H1 (cell line): ENCODE measurements at regions not wholly inside any gene's neighbourhood (a gene's known extent, or its start where the extent isn't known, plus 50 kb on each side); places are given as distances from the start of the nearest gene placed in this dataset.

ENCODE experiments used
- CTCF ChIA-PET: fragments of 300-600 bp; sonication (Branson Sonifier 250); formaldehyde crosslinking; loops from one replicate; lab custom pipeline; 2021; ENCODE audit not compliant: partially characterized antibody; lab: Charles Lee
- POLR2A ChIA-PET: fragments of 300-600 bp; sonication (Branson Sonifier 250); formaldehyde crosslinking; loops from one replicate; lab custom pipeline; 2021; ENCODE audit warnings: inconsistent platforms; ENCODE audit not compliant: partially characterized antibody; lab: Charles Lee
- DNase-seq, 2 experiments: peaks; one replicate each; pipeline versions ENCODE4 v3.0.0 to v3.0.0-alpha.2; 2010 to 2022; ENCODE audit warnings: low spot score in 2 of 2, low read depth in 1 of 2, mixed read lengths in 1 of 2
- FAIRE-seq: peaks from 2 replicates; lab custom pipeline; 2011; peaks lifted over from hg19 to GRCh38; lab: Jason Lieb, UNC
- H2AFZ ChIP-seq: 2 replicates; pipeline ENCODE4 v1.8.1; 2012; ENCODE audit warnings: low read length, inconsistent platforms
- H2AK5ac ChIP-seq: 2 replicates; pipeline ENCODE4 v1.6.1; 2013; ENCODE audit warnings: low read depth, low read length
- H2BK120ac ChIP-seq: replicated peaks from 2 replicates; pipeline ENCODE3; 2013; ENCODE audit warnings: low read depth, low read length, inconsistent platforms
- H2BK12ac ChIP-seq: 2 replicates; pipeline ENCODE4 v1.6.1; 2013; ENCODE audit warnings: low read depth, low read length
- H2BK15ac ChIP-seq: 2 replicates; pipeline ENCODE4 v1.6.1; 2013; ENCODE audit warnings: low read length
- H2BK20ac ChIP-seq: 2 replicates; pipeline ENCODE4 v1.6.1; 2013; ENCODE audit warnings: low read length
- H2BK5ac ChIP-seq: 2 replicates; pipeline ENCODE4 v1.6.1; 2013; ENCODE audit warnings: low read depth, low read length
- H3K14ac ChIP-seq: 2 replicates; pipeline ENCODE4 v1.6.1; 2013; ENCODE audit warnings: inconsistent platforms; ENCODE audit not compliant: insufficient read length
- H3K18ac ChIP-seq: 2 replicates; pipeline ENCODE4 v1.6.1; 2013; ENCODE audit warnings: low read length; ENCODE audit errors: extremely low read depth
- H3K23ac ChIP-seq: 2 replicates; pipeline ENCODE4 v1.6.1; 2013; ENCODE audit warnings: inconsistent platforms; ENCODE audit not compliant: insufficient read length
- H3K23me2 ChIP-seq: 2 replicates; pipeline ENCODE4 v1.6.1; 2013; ENCODE audit warnings: low read depth, low read length
- H3K27ac ChIP-seq: 2 replicates; pipeline ENCODE4 v1.6.1; 2011; ENCODE audit warnings: low read depth, low read length, inconsistent platforms
- H3K27me3 ChIP-seq, 4 experiments: replicated peaks in 1 of 4; 1 replicate in 1 of 4; 2 replicates in 3 of 4; pipeline versions ENCODE4 v1.6.1 to v1.8.1; 2011 to 2013; ENCODE audit warnings: low read length in 3 of 4, mild to moderate bottlenecking in 3 of 4, inconsistent platforms in 2 of 4, mixed read lengths in 2 of 4, moderate library complexity in 1 of 4; ENCODE audit not compliant: control insufficient read depth in 3 of 4, insufficient read depth in 3 of 4; ENCODE audit errors: extremely low read depth in 1 of 4
- H3K36me3 ChIP-seq, 4 experiments: 2 replicates each; pipeline versions ENCODE4 v1.6.1 to v1.8.1; 2011 to 2013; ENCODE audit warnings: mild to moderate bottlenecking in 4 of 4, low read length in 3 of 4, moderate library complexity in 2 of 4, control low read depth in 1 of 4, inconsistent platforms in 1 of 4; ENCODE audit not compliant: insufficient read depth in 4 of 4, control insufficient read depth in 2 of 4
- H3K4ac ChIP-seq: replicated peaks from 2 replicates; pipeline ENCODE3; 2013; ENCODE audit warnings: low read length, low read depth, mixed read lengths, inconsistent platforms; ENCODE audit not compliant: insufficient read length
- H3K4me1 ChIP-seq, 4 experiments: replicated peaks in 1 of 4; 1 replicate in 1 of 4; 2 replicates in 3 of 4; pipeline versions ENCODE4 v1.6.1 to v1.8.1; 2011 to 2013; ENCODE audit warnings: low read length in 3 of 4, inconsistent platforms in 2 of 4, mixed read lengths in 1 of 4; ENCODE audit not compliant: insufficient read depth in 4 of 4, control insufficient read depth in 3 of 4
- H3K4me2 ChIP-seq, 2 experiments: 2 replicates each; pipeline versions ENCODE4 v1.6.1 to v1.8.1; 2011 to 2013; ENCODE audit warnings: low read depth in 2 of 2, low read length in 2 of 2, control low read depth in 1 of 2, inconsistent platforms in 1 of 2, mild to moderate bottlenecking in 1 of 2; ENCODE audit not compliant: insufficient read depth in 1 of 2
- H3K4me3 ChIP-seq, 4 experiments: fragments of 200-600, 300-600 bp in 1 of 4; sonication (generic), shearing (Covaris generic), sonication (Bioruptor Twin) in 1 of 4; 2 replicates each; pipeline versions ENCODE4 v1.5.1 to v1.8.1; 2011 to 2016; ENCODE audit warnings: low read length in 4 of 4, low read depth in 3 of 4, control low read depth in 2 of 4, inconsistent platforms in 2 of 4, mild to moderate bottlenecking in 2 of 4, mixed read lengths in 1 of 4, moderate library complexity in 1 of 4; ENCODE audit not compliant: insufficient read depth in 2 of 4; ENCODE audit errors: extremely low read depth in 1 of 4
- H3K56ac ChIP-seq: replicated peaks from 2 replicates; pipeline ENCODE3; 2013; ENCODE audit warnings: low read depth, mild to moderate bottlenecking, mixed read lengths, low read length, inconsistent platforms; ENCODE audit not compliant: insufficient read length
- H3K79me1 ChIP-seq: 2 replicates; pipeline ENCODE4 v1.6.1; 2013; ENCODE audit warnings: low read depth, low read length, control low read depth
- H3K79me2 ChIP-seq, 2 experiments: 2 replicates each; pipeline versions ENCODE4 v1.6.1 to v1.8.1; 2012 to 2013; ENCODE audit warnings: low read length in 2 of 2, mild to moderate bottlenecking in 2 of 2, inconsistent platforms in 1 of 2; ENCODE audit not compliant: insufficient read depth in 2 of 2, control insufficient read depth in 1 of 2
- H3K9ac ChIP-seq, 4 experiments: replicated peaks in 1 of 4; 1 replicate in 1 of 4; 2 replicates in 3 of 4; pipeline versions ENCODE4 v1.6.1 to v1.8.1; 2011 to 2013; ENCODE audit warnings: low read depth in 3 of 4, low read length in 3 of 4, control low read depth in 2 of 4, mild to moderate bottlenecking in 2 of 4, moderate library complexity in 2 of 4, inconsistent platforms in 1 of 4; ENCODE audit errors: extremely low read depth in 1 of 4
- H3K9me3 ChIP-seq, 2 experiments: 2 replicates each; pipeline versions ENCODE4 v1.6.1 to v1.8.1; 2012 to 2013; ENCODE audit warnings: mild to moderate bottlenecking in 2 of 2, moderate library complexity in 2 of 2, control low read depth in 1 of 2, inconsistent platforms in 1 of 2, low read depth in 1 of 2, low read length in 1 of 2, mixed read lengths in 1 of 2; ENCODE audit not compliant: insufficient read depth in 2 of 2
- H4K20me1 ChIP-seq, 2 experiments: replicated peaks in 1 of 2; 2 replicates each; pipeline versions ENCODE3 to v1.8.1; 2011 to 2013; ENCODE audit warnings: inconsistent platforms in 2 of 2, low read length in 2 of 2, mild to moderate bottlenecking in 1 of 2; ENCODE audit not compliant: insufficient read depth in 2 of 2, control insufficient read depth in 1 of 2
- H4K5ac ChIP-seq: 2 replicates; pipeline ENCODE4 v1.6.1; 2013; ENCODE audit warnings: low read length, low read depth, mixed read lengths, inconsistent platforms; ENCODE audit not compliant: insufficient read length
- H4K8ac ChIP-seq: 2 replicates; pipeline ENCODE4 v1.8.0; 2013; ENCODE audit warnings: mild to moderate bottlenecking, moderate library complexity, low read length, inconsistent platforms; ENCODE audit not compliant: insufficient read depth; ENCODE audit errors: extremely low read depth
- H4K91ac ChIP-seq: replicated peaks from 2 replicates; pipeline ENCODE3; 2013; ENCODE audit warnings: low read length, mixed read lengths, inconsistent platforms; ENCODE audit not compliant: insufficient read length
- KDM5A ChIP-seq: fragments of 200-600 bp; IDR thresholded peaks from 2 replicates; pipeline ENCODE4 v1.7.1; 2012; ENCODE audit warnings: mild to moderate bottlenecking, low read length, inconsistent platforms, mixed read lengths
- SRF ChIP-seq: IDR thresholded peaks from 2 replicates; pipeline ENCODE4 v1.6.1; 2011; ENCODE audit warnings: mild to moderate bottlenecking, low read depth, low read length, moderate library complexity
- WGBS, 2 experiments: shearing (Covaris generic) in 1 of 2; methylation state at CpG; one replicate each; pipeline versions ENCODE4 v1.1.6 to v1.1.7; 2013 to 2015; ENCODE audit warnings: low lambda C conversion rate in 2 of 2, mixed read lengths in 2 of 2, inconsistent platforms in 1 of 2, low coverage in 1 of 2, missing lambda C conversion rate in 1 of 2; ENCODE audit not compliant: insufficient replicate concordance in 2 of 2, insufficient coverage in 1 of 2, insufficient read length in 1 of 2; ENCODE audit errors: extremely low coverage in 1 of 2, missing lambda C conversion rate in 1 of 2; 5-methylcytosine and 5-hydroxymethylcytosine counted together

GRCh38 chr1:177838907-177839485 lies 130.9 kb downstream of the SEC16B start:
- no peaks in the 10 kb centered on the region for H3K36me3 ChIP-seq
- no peak overlapping the region for H4K5ac ChIP-seq
- no peak overlapping the region for H3K23ac ChIP-seq
- H3K4me1 ChIP-seq = no peaks in the 10 kb centered on the region; a peak in 2 of 7 replicates
- no peak overlapping the region for H2BK5ac ChIP-seq
- no peak overlapping the region for H2BK12ac ChIP-seq
- no peak overlapping the region for H3K4me3 ChIP-seq
- no peaks in the 10 kb centered on the region for H3K9me3 ChIP-seq
- no peak overlapping the region for H4K91ac ChIP-seq
- no peak overlapping the region for H2BK120ac ChIP-seq
- H3K23me2 ChIP-seq = no peaks in the 10 kb centered on the region
- H3K18ac ChIP-seq = no peak overlapping the region
- CTCF ChIA-PET = no interaction called here
- no peaks in the 10 kb centered on the region for H3K79me1 ChIP-seq
- TF ChIP-seq SRF (no peak), KDM5A (no peak)
- H3K4ac ChIP-seq = no peak overlapping the region
- H2BK15ac ChIP-seq = no peak overlapping the region
- no peak overlapping the region for H4K8ac ChIP-seq
- no peak overlapping the region for H2AK5ac ChIP-seq
- H3K79me2 ChIP-seq = no peaks in the 10 kb centered on the region
- H3K4me2 ChIP-seq = no peak overlapping the region
- WGBS, 2 experiments = 91% methylated on average over 8 of the region's 8 CpGs; no CpG with 5 or more reads in 1 of the 2 experiments
- no peak overlapping the region for H3K27ac ChIP-seq
- no peak for DNase-seq
- no peaks in the 10 kb centered on the region for H4K20me1 ChIP-seq
- H3K27me3 ChIP-seq = no peaks in the 10 kb centered on the region
- H3K9ac ChIP-seq = no peak overlapping the region
- no peak overlapping the region for H2BK20ac ChIP-seq
- POLR2A ChIA-PET = no interaction called here
- no peak overlapping the region for H2AFZ ChIP-seq
- FAIRE-seq = no peak
- no peak overlapping the region for H3K56ac ChIP-seq
- no peak overlapping the region for H3K14ac ChIP-seq
